Stimulated activated CD8-positive, alpha-beta memory T cell treated with anti-CD3 and anti-CD28 coated beads, Interleukin-12 subunit alpha, Interleukin-12 subunit beta, amount 100 ng/mL, for 4 hours (primary cell): ENCODE measurements at regions not wholly inside any gene's neighbourhood (a gene's known extent, or its start where the extent isn't known, plus 50 kb on each side); places are given as distances from the start of the nearest gene placed in this dataset.

Source experiments
- DNase-seq: peaks from one replicate; pipeline ENCODE4 v3.0.0-alpha.2; 2020; ENCODE audit warnings: low read depth

- no peak for DNase-seq
Measured at GRCh38 chr3:104564045-104564643, 802.6 kb upstream of the ALCAM start.

DNA sequence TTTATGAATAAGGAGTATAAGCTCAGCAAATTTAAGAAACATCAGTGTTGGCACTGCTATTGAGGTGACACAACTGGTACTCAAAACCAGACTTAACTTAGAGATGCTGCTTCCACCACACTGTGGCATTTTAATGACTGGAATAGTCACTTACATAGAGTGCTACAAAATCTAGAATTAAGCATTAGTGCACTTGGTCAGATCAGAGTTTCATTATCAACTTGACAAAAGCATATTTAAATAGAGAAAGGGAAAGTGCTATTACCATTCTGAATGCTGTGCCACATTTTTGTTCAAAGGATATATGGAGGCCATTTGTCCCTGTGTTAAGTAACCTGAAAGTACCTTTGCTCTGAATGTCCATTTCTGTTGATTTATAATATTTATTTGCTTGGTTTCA, 800.7 kb upstream of the ALCAM start:
- no peak for DNase-seq

GRCh38 chr3:104575634-104576033, 791.1 kb upstream of the ALCAM start:
- DNase-seq, result no peak

GRCh38 chr3:104578558-104578957, 788.2 kb upstream of the ALCAM start:
- DNase-seq, result no peak

- no peak for DNase-seq
Measured at GRCh38 chr3:104582092-104582491, 784.6 kb upstream of the ALCAM start.

- no peak for DNase-seq
Measured at GRCh38 chr3:104584682-104585081, 782.0 kb upstream of the ALCAM start.

- DNase-seq, result no peak
Measured at GRCh38 chr3:104586344-104586743, 780.4 kb upstream of the ALCAM start.

- no peak for DNase-seq
Measured at GRCh38 chr3:104588442-104588841, 778.3 kb upstream of the ALCAM start.

GRCh38 chr3:104591776-104592175, 774.9 kb upstream of the ALCAM start:
- DNase-seq, result no peak

- DNase-seq, result no peak
Measured at GRCh38 chr3:104594491-104594890, 772.2 kb upstream of the ALCAM start.

DNA sequence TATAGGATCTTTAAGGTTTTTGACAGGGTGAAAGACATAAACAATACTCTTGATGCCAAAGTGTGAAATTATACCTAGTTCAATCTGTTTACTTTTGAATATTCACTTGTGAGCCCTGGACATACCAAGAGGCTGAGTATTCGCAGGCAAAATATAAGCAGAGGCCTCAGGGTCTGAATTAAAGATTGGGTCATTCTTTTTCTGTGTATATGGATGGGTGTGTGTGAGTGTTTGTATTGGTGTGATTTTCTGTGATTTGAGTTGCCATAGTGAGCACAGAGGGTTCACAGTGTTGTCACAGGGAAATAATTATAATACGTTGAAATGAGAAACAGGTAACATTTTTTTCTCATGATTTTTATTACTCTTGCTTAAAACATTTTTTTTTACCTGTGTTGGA, 770.7 kb upstream of the ALCAM start:
- no peak for DNase-seq

DNA sequence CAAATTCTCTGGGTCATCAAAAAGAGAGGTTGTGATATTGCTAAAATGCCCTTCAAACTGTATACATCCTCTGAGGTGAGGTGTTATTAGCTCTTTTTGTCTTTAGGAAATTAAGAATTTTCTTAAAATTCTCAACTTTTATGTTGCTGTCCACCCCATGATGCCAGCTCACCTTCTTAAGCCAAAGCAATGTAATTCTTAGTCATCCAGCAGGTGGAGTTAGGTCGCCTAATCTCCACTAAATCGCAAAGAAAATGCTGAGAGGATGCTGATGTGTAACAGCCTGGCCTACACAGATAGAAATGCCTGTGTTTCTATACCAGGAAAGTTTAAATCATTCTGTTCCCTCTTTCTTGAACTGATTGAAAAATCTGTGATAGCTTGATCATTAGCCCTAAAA, 770.2 kb upstream of the ALCAM start:
- no peak for DNase-seq

DNA sequence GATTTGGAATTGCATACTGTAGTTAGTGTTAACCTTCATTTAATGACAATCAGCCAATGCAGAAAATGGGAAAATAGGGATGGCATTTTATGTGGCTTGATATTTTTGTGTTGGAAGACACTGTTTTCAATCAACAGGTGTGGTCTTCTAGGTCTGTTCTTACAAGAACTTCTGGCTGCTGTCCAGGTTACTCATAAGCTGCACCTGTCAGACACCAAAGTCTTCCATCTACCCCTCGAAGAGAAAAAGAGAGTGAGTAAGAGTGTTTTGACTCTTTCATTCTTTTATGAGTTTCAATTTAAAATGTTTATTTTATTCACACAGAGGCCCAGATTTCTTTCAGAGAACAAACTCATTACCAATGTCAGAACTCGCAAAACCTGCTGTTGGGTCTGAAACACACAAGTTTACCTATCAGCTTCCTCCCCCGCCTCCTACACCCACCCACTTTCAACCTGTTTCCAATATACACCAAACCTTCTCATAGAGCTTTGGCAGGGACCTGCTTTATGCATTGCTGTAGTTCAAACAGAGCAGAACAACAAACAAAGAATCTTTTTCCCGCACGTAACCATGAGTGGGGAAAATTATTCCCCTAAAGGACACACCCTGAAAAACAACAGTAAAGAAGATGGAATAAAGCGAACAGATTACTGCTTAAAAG, 767.7 kb upstream of the ALCAM start:
- DNase-seq, result no peak

- DNase-seq, result no peak
Measured at GRCh38 chr3:104604326-104605010, 762.2 kb upstream of the ALCAM start.

- no peak for DNase-seq
Measured at GRCh38 chr3:104606812-104607211, 759.9 kb upstream of the ALCAM start.

DNA sequence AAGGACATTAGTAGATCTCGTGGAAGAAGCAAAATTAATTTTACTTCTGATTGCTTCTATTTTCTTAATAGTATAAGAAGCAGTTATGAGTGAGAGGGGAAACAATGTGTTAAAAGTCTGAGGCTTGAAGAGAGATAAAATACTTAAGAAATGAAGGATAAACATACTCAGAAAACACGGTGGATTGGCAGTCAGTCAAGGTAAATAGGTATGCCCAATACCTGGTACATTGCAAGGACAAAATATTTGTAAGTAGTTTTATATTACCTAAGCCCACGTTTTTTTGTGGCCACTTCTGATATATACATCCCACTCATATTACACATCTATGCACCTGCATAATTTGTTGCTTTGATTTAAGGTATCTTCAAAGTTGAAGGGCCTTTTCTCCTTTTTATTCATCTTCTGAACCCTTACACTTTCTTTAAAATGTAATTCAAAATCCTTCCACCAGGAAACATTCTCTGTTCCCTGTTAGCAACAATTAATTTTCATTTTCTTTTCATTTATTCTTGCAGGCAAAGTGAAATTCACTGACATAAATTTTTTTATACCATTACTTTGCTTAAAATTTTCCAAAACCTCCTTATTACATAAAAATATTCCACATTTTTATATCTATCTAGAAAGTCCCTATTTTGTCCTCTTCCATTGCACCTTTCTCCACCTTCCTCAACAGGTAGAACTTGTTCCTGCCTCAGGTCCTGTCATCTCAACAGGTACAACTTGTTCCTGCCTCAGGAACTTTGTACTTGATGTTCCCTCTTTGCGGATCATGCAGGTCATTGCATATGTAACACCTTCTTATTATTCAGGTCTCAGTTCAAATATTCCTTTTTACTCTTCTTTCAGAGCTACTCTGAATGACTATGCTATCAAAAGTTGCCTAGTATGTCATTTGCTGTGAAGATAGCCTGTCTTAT, 755.7 kb upstream of the ALCAM start:
- DNase-seq, result no peak

DNA sequence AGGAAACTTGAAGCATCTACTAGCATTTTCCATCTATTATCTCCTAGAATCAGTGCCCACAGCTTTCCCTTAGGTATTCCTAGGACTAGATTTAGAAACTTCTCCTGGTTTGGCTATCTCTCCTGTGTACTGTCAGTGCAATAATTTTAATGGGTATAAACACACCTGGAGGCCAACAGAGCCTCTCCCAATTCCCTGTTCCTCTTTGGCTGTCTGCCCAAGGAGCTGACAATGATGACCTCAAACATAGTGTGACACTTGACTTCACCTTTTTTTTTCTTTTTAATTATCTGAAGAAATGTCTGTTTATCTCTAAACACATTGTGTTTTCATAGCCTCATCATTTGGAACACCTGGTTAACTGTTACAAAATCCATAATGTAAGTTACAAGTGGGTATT, 754.5 kb upstream of the ALCAM start:
- DNase-seq, result no peak

GRCh38 chr3:104614564-104614963, 752.1 kb upstream of the ALCAM start:
- DNase-seq, result no peak

DNA sequence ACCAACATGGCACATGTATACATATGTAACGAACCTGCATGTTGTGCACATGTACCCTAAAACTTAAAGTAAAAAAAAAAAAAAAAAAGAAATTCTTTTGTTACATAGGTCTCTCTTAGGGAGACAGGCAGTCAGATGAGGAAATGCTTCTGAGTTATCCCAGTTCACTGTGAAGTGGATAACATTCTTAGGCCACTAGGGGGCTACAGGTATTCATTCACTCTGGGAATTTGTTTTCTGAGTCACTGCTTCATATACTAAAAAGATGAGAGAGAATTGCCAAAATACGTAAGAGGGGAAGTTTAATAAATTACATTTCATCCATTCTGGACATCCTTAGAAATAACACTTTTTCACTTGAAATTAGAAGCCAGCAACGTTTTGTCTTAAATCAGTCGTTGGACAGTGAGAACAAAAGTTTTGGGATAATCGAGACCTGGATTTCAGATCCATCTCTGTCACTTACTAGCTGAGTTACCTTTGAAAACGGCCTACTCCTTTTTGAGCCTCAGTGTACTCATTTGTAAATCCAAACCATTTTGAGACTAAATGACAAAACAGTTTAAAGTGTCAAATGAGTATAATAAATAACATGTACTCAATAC, 738.4 kb upstream of the ALCAM start:
- no peak for DNase-seq

DNA sequence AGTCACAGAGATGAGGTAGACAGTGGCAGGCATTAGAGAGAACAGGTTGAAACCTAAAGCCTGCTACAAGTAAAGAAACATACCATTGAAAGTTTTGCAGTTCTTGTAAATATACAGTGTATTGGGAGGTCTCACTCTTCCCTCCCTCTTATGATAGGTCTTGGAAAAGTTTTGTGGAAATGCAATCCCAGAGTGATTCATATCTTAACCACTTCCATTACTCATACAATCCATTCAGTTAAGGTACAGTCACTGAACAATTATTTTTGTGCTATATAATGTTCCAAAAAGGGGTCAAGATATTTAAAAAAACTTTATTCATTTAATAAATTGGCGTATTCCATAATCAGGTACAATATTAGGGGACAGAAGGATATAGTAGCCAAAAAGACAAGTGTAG, 737.7 kb upstream of the ALCAM start:
- DNase-seq, result no peak

GRCh38 chr3:104631254-104631653, 735.5 kb upstream of the ALCAM start:
- no peak for DNase-seq

- DNase-seq, result no peak
Measured at GRCh38 chr3:104632521-104632920, 734.2 kb upstream of the ALCAM start.
